KMS-11 (cell line): ENCODE measurements at regions not wholly inside any gene's neighbourhood (a gene's known extent, or its start where the extent isn't known, plus 50 kb on each side); places are given as distances from the start of the nearest gene placed in this dataset.

ENCODE experiments used
- H2AFZ ChIP-seq: fragments of 200-600 bp; sonication (generic); 2 replicates; pipeline ENCODE4 v1.6.1; 2016; ENCODE audit warnings: antibody characterized with exemption, mixed run types, low read depth
- H3K27ac ChIP-seq: fragments of 200-600 bp; sonication (generic); 2 replicates; pipeline ENCODE4 v1.6.1; 2016; ENCODE audit warnings: mild to moderate bottlenecking, mixed run types
- H3K27me3 ChIP-seq: fragments of 200-600 bp; sonication (generic); 2 replicates; pipeline ENCODE4 v1.6.1; 2017; ENCODE audit warnings: mild to moderate bottlenecking, low read depth, mixed run types, moderate library complexity; ENCODE audit not compliant: insufficient read depth
- H3K36me3 ChIP-seq: fragments of 200-600 bp; sonication (generic); 2 replicates; pipeline ENCODE4 v1.6.1; 2017; ENCODE audit warnings: mild to moderate bottlenecking, mixed run types; ENCODE audit not compliant: insufficient read depth
- H3K4me1 ChIP-seq: fragments of 200-600 bp; sonication (generic); 2 replicates; pipeline ENCODE4 v1.6.1; 2016; ENCODE audit warnings: mild to moderate bottlenecking, low read depth, mixed run types; ENCODE audit not compliant: poor library complexity, severe bottlenecking
- H3K4me2 ChIP-seq: fragments of 200-600 bp; sonication (generic); 2 replicates; pipeline ENCODE4 v1.7.0; 2016; ENCODE audit warnings: mild to moderate bottlenecking, mixed run types
- H3K4me3 ChIP-seq: fragments of 200-600 bp; sonication (generic); IDR thresholded peaks from 2 replicates; pipeline ENCODE4 v1.6.1; 2017; ENCODE audit warnings: low read depth, low read length, mixed read lengths; ENCODE audit not compliant: insufficient read depth
- H3K79me2 ChIP-seq: fragments of 200-600 bp; sonication (generic); 2 replicates; pipeline ENCODE4 v1.6.1; 2016; ENCODE audit warnings: low read depth, mixed run types; ENCODE audit not compliant: insufficient read depth
- H3K9ac ChIP-seq: fragments of 200-600 bp; sonication (generic); 2 replicates; pipeline ENCODE4 v1.6.1; 2016; ENCODE audit warnings: mild to moderate bottlenecking, mixed run types
- H4K20me1 ChIP-seq: fragments of 200-600 bp; sonication (generic); 2 replicates; pipeline ENCODE4 v1.6.1; 2016; ENCODE audit warnings: mild to moderate bottlenecking, mixed run types; ENCODE audit not compliant: insufficient read depth
- CTCF ChIP-seq: fragments of 200-600 bp; sonication (generic); conservative IDR thresholded peaks from 2 replicates; pipeline ENCODE4 v1.6.1; 2017; ENCODE audit warnings: low read depth, mild to moderate bottlenecking, antibody characterized with exemption, low read length, moderate library complexity, mixed read lengths

- Histone ChIP-seq H3K27me3 (no peaks in the 10 kb centered on the region), H4K20me1 (no peaks in the 10 kb centered on the region), H3K4me2 (no peak overlapping the region), H3K4me1 (no peaks in the 10 kb centered on the region), H3K27ac (no peak overlapping the region), H3K79me2 (no peaks in the 10 kb centered on the region), H3K4me3 (no peak overlapping the region), H3K36me3 (no peaks in the 10 kb centered on the region), H2AFZ (no peak overlapping the region), H3K9ac (no peak overlapping the region)
- TF ChIP-seq CTCF = peak; percentile 42; the same call in 1 of the 2 replicates
Observed at GRCh38 chr1:80218112-80218511, 1211.6 kb upstream of the ADGRL4 start.

GRCh38 chr1:80217377-80217986 lies 1211.0 kb upstream of the ADGRL4 start:
- no peak overlapping the region for H2AFZ ChIP-seq
- H3K4me3 ChIP-seq = no peak overlapping the region
- no peak overlapping the region for H3K4me2 ChIP-seq
- no peaks in the 10 kb centered on the region for H3K4me1 ChIP-seq
- H3K36me3 ChIP-seq = no peaks in the 10 kb centered on the region
- H3K9ac ChIP-seq = no peak overlapping the region
- H3K27ac ChIP-seq = no peak overlapping the region
- no peaks in the 10 kb centered on the region for H4K20me1 ChIP-seq
- H3K79me2 ChIP-seq = no peaks in the 10 kb centered on the region
- TF ChIP-seq CTCF = peak; percentile 13; the same call in 1 of the 2 replicates
- H3K27me3 ChIP-seq = no peaks in the 10 kb centered on the region

- Histone ChIP-seq H3K79me2 (no peaks in the 10 kb centered on the region), H3K4me3 (no peak overlapping the region), H3K4me2 (no peak overlapping the region), H3K36me3 (no peaks in the 10 kb centered on the region), H3K27me3 (no peaks in the 10 kb centered on the region), H3K27ac (no peak overlapping the region), H3K4me1 (no peaks in the 10 kb centered on the region), H4K20me1 (no peaks in the 10 kb centered on the region), H2AFZ (no peak overlapping the region), H3K9ac (no peak overlapping the region)
- no peak for TF ChIP-seq CTCF
Observed at GRCh38 chr1:80214888-80215540, 1208.5 kb upstream of the ADGRL4 start.

GRCh38 chr1:80212948-80213347 lies 1206.4 kb upstream of the ADGRL4 start:
- Histone ChIP-seq H3K4me1 (no peaks in the 10 kb centered on the region), H3K36me3 (no peaks in the 10 kb centered on the region), H3K9ac (no peak overlapping the region), H3K4me2 (no peak overlapping the region), H3K4me3 (no peak overlapping the region), H3K27me3 (no peaks in the 10 kb centered on the region), H4K20me1 (no peaks in the 10 kb centered on the region), H3K27ac (no peak overlapping the region), H3K79me2 (no peaks in the 10 kb centered on the region), H2AFZ (no peak overlapping the region)
- no peak for TF ChIP-seq CTCF
